Prostate gland (tissue), 2 donors: ENCODE measurements at regions not wholly inside any gene's neighbourhood (a gene's known extent, or its start where the extent isn't known, plus 50 kb on each side); places are given as distances from the start of the nearest gene placed in this dataset.
A peak's percentile ranks its signal among the peaks of the same experiment; 100 is the strongest.

Experiments
- DNase-seq: peaks from one replicate; pipeline ENCODE4 v3.0.0-alpha.2; 2019; ENCODE audit warnings: low spot score
- H3K27ac ChIP-seq, 2 donors: fragments of 200-600 bp; sonication (generic); 2 replicates each; pipeline ENCODE4 v1.5.1; 2017 to 2019
- H3K27me3 ChIP-seq: fragments of 200-600 bp; sonication (generic); replicated peaks from 2 replicates; pipeline ENCODE4 v1.5.1; 2019; ENCODE audit not compliant: insufficient read depth
- H3K36me3 ChIP-seq, 2 donors: fragments of 200-600 bp; sonication (generic); 1 replicate in 1 of 2; 2 replicates in 1 of 2; pipeline versions ENCODE4 v1.5.1 to v1.8.1; 2017 to 2019
- H3K4me1 ChIP-seq: fragments of 200-600 bp; sonication (generic); replicated peaks from 2 replicates; pipeline ENCODE4 v1.5.1; 2019
- H3K4me3 ChIP-seq, 2 donors: fragments of 200-600 bp; sonication (generic); 2 replicates each; pipeline ENCODE4 v1.5.1; 2017 to 2019
- H3K9me3 ChIP-seq: fragments of 200-600 bp; sonication (generic); 2 replicates; pipeline ENCODE4 v1.5.1; 2017
- CTCF ChIP-seq, 4 experiments: fragments of 200-600 bp in 2 of 4; fragments of 450-650 bp in 2 of 4; sonication (generic) in 2 of 4; IDR thresholded peaks; 1 replicate in 3 of 4; 2 replicates in 1 of 4; pipeline ENCODE4 v1.5.1; 2016 to 2019; ENCODE audit warnings: antibody characterized with exemption in 4 of 4, mild to moderate bottlenecking in 2 of 4, moderate library complexity in 2 of 4
- POLR2A ChIP-seq: fragments of 450-650 bp; IDR thresholded peaks from one replicate; pipeline ENCODE4 v1.6.1; 2016; ENCODE audit warnings: antibody characterized with exemption, mild to moderate bottlenecking
- POLR2AphosphoS5 ChIP-seq: sonication (generic); formaldehyde crosslinking; IDR thresholded peaks from one replicate; pipeline ENCODE4 v1.6.1; 2017; ENCODE audit warnings: antibody characterized with exemption
- WGBS: methylation state at CpG from one replicate; pipeline ENCODE4 v1.1.5; 2018; 5-methylcytosine and 5-hydroxymethylcytosine counted together
- intact Hi-C: fragments of 100-400 bp; cut with DNase I; formaldehyde crosslinking; loops from one replicate; pipeline ENCODE4 v1.14.2; 2022

DNA sequence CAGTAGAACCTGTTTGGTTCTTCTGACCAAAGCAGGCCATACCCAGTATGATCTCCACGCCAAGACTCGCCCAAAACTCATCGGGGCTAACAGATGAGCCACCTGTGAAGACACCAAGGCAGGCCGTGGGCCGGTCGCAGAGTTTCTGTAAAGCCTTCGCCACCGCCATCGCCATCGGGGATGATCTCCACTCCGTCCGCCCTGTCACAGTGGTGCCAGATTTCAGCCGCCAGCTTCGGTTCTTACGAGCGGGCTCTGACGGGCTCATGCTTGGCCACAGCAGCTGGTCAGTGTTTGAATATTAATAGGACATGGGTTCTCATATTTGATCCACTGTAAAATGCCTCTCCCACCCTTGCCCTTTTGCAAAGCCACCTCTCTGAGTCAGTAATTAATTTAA, 113.2 kb upstream of the TMEM132D start:
- no peak for TF ChIP-seq POLR2AphosphoS5
- TF ChIP-seq CTCF (IDR thresholded peaks at IDR 0.05) = no peak
- TF ChIP-seq POLR2A = no peak
- H3K27ac ChIP-seq = no peak overlapping the region
- H3K27me3 ChIP-seq = peaks cover 3% of the 10 kb centered on the region
- no peaks in the 10 kb centered on the region for H3K4me1 ChIP-seq
- H3K36me3 ChIP-seq = no peaks in the 10 kb centered on the region
- H3K4me3 ChIP-seq = no peak overlapping the region
- H3K9me3 ChIP-seq = no peaks in the 10 kb centered on the region
- intact Hi-C loops = no loop called here
- 92% methylated on average over 17 of the region's 17 CpGs for WGBS
- no peak for DNase-seq

DNA sequence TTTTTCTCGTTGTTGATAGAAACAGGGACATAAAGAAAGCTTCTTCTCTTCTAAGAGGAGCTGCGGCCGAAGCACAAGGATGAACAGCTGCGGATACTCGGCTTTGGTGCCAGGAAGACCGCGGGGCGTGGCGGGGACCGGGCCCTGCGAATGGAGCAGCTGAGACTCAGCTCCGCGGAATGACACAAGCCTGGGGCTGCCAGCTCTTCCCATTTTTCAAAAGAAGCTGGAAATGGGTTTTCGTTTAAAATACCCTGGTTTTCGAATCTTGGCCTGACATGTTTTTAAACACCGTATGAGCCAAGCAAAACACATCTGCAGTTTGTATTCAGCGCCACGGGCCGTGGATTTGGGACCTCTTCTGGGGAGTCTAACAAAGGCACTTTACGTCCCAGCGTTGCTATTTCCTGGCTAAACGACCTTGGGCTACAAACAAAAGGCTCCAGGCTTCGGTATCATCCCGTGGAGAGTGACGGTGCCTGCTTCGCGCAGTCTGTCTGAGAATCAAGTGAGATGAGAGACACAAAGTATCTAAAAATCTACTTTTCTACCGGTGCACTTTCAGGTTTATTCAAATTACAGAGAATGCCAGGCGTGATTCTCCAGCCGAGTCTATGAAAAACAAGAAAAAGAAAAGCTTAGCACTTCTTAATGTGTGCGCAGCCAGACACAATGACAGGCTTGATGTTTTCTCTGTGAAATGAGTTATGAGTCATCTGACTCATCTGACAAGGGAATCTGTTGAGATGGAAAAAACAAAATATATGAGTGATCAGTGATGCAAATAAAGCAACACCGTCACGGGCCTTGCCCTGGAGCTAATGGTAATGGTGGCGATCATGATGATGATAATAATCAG, 114.0 kb upstream of the TMEM132D start:
- H3K9me3 ChIP-seq = no peaks in the 10 kb centered on the region
- intact Hi-C loops = no loop called here
- H3K36me3 ChIP-seq = no peaks in the 10 kb centered on the region
- H3K4me3 ChIP-seq = no peak overlapping the region
- no peak overlapping the region for H3K27ac ChIP-seq
- peaks cover 3% of the 10 kb centered on the region for H3K27me3 ChIP-seq
- no peak for DNase-seq
- TF ChIP-seq POLR2AphosphoS5 (no peak), CTCF (IDR thresholded peaks at IDR 0.05) (no peak), POLR2A (no peak)
- 44% methylated on average over 34 of the region's 34 CpGs for WGBS
- H3K4me1 ChIP-seq = no peaks in the 10 kb centered on the region

DNA sequence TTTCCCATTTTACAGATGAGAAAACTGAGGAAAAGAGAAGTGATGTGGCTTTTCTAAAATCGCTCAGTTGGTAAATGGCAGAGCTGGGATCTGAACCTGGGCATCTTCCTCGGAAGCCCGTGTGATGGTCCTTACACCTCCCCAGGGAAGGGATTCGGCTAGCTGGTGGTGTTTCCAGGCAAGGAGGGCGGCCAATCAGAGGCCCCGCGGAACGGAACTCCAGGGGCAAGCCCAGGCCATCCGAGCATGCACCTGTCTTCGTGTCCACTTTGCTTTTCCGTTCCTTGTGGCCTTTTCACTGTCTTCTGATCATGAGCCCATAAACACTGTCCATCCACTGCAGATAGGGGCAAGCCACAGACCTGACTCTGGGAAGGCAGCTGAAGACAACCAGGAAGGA, 114.8 kb upstream of the TMEM132D start:
- DNase-seq = no peak
- no peaks in the 10 kb centered on the region for H3K36me3 ChIP-seq
- intact Hi-C loops = no loop called here
- H3K4me1 ChIP-seq = no peaks in the 10 kb centered on the region
- H3K27me3 ChIP-seq = peaks cover 3% of the 10 kb centered on the region
- H3K9me3 ChIP-seq = no peaks in the 10 kb centered on the region
- no peak overlapping the region for H3K27ac ChIP-seq
- TF ChIP-seq CTCF (IDR thresholded peaks at IDR 0.05) = no peak
- TF ChIP-seq POLR2A = no peak
- no peak for TF ChIP-seq POLR2AphosphoS5
- no peak overlapping the region for H3K4me3 ChIP-seq
- WGBS = 91% methylated on average over 11 of the region's 11 CpGs

DNA sequence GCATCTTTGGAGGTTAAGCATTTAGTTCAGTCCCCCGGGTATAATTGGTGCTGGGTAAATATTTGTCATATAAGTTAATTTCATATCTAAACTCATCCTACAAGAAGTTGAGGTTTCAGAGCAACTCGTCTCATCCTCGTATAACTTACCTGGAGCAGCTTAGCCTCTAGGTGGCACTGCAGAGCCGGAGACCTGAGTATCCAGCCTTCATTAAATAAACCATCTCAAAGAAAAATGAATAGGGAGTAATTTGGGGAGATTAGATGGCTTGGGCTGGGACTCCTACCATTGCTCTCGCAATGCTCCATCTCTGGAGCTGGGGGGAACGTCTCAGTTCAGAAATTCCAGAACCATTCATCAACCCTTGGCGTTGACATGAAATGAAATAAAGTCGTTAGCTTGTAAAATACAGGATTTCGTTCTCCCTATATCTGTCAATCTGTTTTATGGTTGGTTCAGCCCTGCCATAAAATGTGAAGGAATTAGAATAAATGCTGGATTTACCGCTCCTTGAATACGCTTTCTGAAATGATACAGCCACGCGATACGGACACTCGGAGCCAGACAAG, 122.9 kb upstream of the TMEM132D start:
- TF ChIP-seq POLR2AphosphoS5 = no peak
- no peak for TF ChIP-seq POLR2A
- peak in 3 of 4 experiments; percentile 27 to 49 (median 48) for TF ChIP-seq CTCF (IDR thresholded peaks at IDR 0.05)
- intact Hi-C loops = no loop called here
- H3K4me1 ChIP-seq = no peaks in the 10 kb centered on the region
- no peak overlapping the region for H3K4me3 ChIP-seq
- H3K27ac ChIP-seq = no peak overlapping the region
- 16% methylated on average over 15 of the region's 15 CpGs for WGBS
- no peaks in the 10 kb centered on the region for H3K27me3 ChIP-seq
- H3K9me3 ChIP-seq = no peaks in the 10 kb centered on the region
- H3K36me3 ChIP-seq = no peaks in the 10 kb centered on the region
- peak; percentile 46 for DNase-seq

GRCh38 chr12:130027798-130028197, 124.0 kb upstream of the TMEM132D start:
- Histone ChIP-seq H3K4me1 (no peaks in the 10 kb centered on the region), H3K9me3 (no peaks in the 10 kb centered on the region), H3K27me3 (no peaks in the 10 kb centered on the region), H3K4me3 (no peak overlapping the region), H3K27ac (no peak overlapping the region), H3K36me3 (no peaks in the 10 kb centered on the region)
- DNase-seq = no peak
- no peak for TF ChIP-seq POLR2A
- no peak for TF ChIP-seq CTCF (IDR thresholded peaks at IDR 0.05)
- TF ChIP-seq POLR2AphosphoS5 = no peak
- WGBS = 44% methylated on average over 1 of the region's 1 CpG
- intact Hi-C loops = no loop called here
